Cardiac muscle cell (in vitro differentiated cells and primary cell): ENCODE measurements at regions not wholly inside any gene's neighbourhood (a gene's known extent, or its start where the extent isn't known, plus 50 kb on each side); places are given as distances from the start of the nearest gene placed in this dataset.

Experiments
- DNase-seq, 2 donors: peaks; one replicate each; pipeline versions ENCODE4 v3.0.0 to v3.0.0-alpha.2; 2010 to 2017; ENCODE audit warnings: low read depth in 1 of 2, low spot score in 1 of 2
- H3K27ac ChIP-seq: fragments of 200-600 bp; sonication (generic); 2 replicates; pipeline ENCODE4 v1.5.1; 2016
- H3K27me3 ChIP-seq: fragments of 200-600 bp; sonication (generic); 2 replicates; pipeline ENCODE4 v1.6.0; 2016; ENCODE audit warnings: control low read depth
- H3K36me3 ChIP-seq: fragments of 200-600 bp; sonication (generic); 2 replicates; pipeline ENCODE4 v1.5.1; 2016; ENCODE audit warnings: control low read depth
- H3K4me1 ChIP-seq: fragments of 200-600 bp; sonication (generic); 2 replicates; pipeline ENCODE4 v1.8.1; 2017; ENCODE audit warnings: low read depth, mild to moderate bottlenecking, mixed run types
- H3K4me3 ChIP-seq: fragments of 200-600 bp; sonication (generic); 2 replicates; pipeline ENCODE4 v1.5.1; 2016; ENCODE audit warnings: mild to moderate bottlenecking
- H3K9me3 ChIP-seq: fragments of 200-600 bp; sonication (generic); 2 replicates; pipeline ENCODE4 v1.5.1; 2017; ENCODE audit warnings: low read depth, mild to moderate bottlenecking, control low read depth
- CTCF ChIP-seq: IDR thresholded peaks from 2 replicates; pipeline ENCODE4 v1.5.1; 2012; ENCODE audit warnings: low read depth, mild to moderate bottlenecking, low read length

DNA sequence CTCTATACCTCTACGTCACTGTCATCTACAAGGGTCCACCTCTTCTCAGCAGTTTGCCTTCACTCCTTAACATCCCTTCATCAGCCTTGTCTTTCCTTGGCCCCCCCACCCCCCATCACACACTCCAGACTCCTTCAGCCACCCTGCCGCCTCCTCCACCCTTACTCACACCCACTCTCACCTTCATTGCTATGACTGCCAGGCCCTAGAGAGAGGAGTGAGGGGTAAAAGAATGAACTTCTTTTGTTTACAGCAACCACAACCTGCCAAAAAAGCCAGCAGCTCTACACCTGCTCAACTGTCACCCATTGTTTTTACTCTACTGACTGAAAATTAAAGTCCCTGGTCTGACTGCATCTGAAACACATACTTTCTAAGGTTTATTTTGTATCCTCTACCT, 112.8 kb downstream of the DUSP6 start:
- no peaks in the 10 kb centered on the region for H3K36me3 ChIP-seq
- DNase-seq: no peak
- H3K4me1 ChIP-seq: no peaks in the 10 kb centered on the region
- no peak overlapping the region for H3K27ac ChIP-seq
- H3K4me3 ChIP-seq: no peak overlapping the region
- no peak for TF ChIP-seq CTCF
- H3K9me3 ChIP-seq: no peaks in the 10 kb centered on the region
- H3K27me3 ChIP-seq: no peaks in the 10 kb centered on the region

- Histone ChIP-seq H3K4me3 (no peak overlapping the region), H3K9me3 (no peaks in the 10 kb centered on the region), H3K27ac (no peak overlapping the region), H3K4me1 (no peaks in the 10 kb centered on the region), H3K36me3 (no peaks in the 10 kb centered on the region), H3K27me3 (no peaks in the 10 kb centered on the region)
- TF ChIP-seq CTCF: no peak
- DNase-seq: no peak
Measured at GRCh38 chr12:89238593-89238992, 113.7 kb downstream of the DUSP6 start.

- DNase-seq: no peak
- no peak overlapping the region for H3K4me3 ChIP-seq
- no peak overlapping the region for H3K27ac ChIP-seq
- no peaks in the 10 kb centered on the region for H3K27me3 ChIP-seq
- no peaks in the 10 kb centered on the region for H3K4me1 ChIP-seq
- no peak for TF ChIP-seq CTCF
- H3K36me3 ChIP-seq: no peaks in the 10 kb centered on the region
- H3K9me3 ChIP-seq: no peaks in the 10 kb centered on the region
Measured at GRCh38 chr12:89237763-89238162, 114.5 kb downstream of the DUSP6 start.

DNA sequence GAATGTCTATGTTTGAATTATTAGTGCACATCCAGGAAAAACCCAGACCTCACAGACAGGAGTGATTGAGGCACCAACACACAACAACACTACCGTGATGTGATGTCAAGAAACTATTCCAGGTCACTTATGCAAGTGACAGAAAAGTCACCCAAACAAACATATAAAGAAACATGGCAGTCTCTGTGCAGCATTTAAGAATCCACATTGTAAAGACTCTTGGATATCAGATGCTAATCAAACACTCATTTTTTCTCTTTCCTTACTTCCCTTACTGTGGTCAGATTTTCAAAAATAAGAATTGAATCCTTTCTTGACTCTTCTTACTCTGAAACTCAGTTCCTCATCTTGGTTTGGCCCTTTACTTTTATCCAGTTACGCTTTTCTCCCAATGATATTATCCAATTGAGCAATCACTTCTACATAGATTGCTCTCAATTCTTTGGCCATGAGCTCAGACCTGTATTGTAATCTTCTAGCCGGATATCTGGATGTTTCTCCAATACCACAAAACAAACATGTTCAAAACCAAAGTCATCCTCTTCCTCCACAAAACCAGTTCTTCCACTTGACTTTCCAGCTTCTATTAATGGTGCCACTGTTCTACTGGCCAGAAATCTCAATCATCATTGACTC, 115.4 kb downstream of the DUSP6 start:
- no peaks in the 10 kb centered on the region for H3K36me3 ChIP-seq
- no peak overlapping the region for H3K4me3 ChIP-seq
- TF ChIP-seq CTCF: no peak
- no peak overlapping the region for H3K27ac ChIP-seq
- no peaks in the 10 kb centered on the region for H3K9me3 ChIP-seq
- H3K27me3 ChIP-seq: no peaks in the 10 kb centered on the region
- peak in 1 of 2 donors; percentile 47 for DNase-seq
- H3K4me1 ChIP-seq: no peaks in the 10 kb centered on the region

DNA sequence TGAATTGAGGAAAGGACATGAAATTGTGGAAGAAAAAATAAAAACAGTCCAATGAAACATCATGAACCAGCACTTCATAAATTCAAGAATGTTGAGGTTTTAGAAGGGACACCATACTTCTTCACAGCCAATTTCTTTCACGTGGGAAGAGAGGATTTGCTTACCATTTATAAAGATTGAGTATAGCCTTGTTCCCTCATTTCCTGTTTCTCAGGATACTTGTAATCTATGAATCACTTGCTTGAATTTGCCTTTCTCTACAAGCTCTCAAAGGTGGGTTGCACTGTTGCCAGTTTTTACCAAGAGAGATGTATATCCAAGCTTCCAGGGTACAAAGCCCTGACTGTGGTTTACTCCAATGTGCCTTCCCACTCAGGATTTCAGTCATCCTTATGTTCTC, 116.1 kb downstream of the DUSP6 start:
- Histone ChIP-seq H3K27me3 (no peaks in the 10 kb centered on the region), H3K36me3 (no peaks in the 10 kb centered on the region), H3K4me1 (no peaks in the 10 kb centered on the region), H3K9me3 (no peaks in the 10 kb centered on the region), H3K27ac (no peak overlapping the region), H3K4me3 (no peak overlapping the region)
- no peak for TF ChIP-seq CTCF
- DNase-seq: no peak
